Loucy (cell line): ENCODE measurements at regions not wholly inside any gene's neighbourhood (a gene's known extent, or its start where the extent isn't known, plus 50 kb on each side); places are given as distances from the start of the nearest gene placed in this dataset.
A peak's percentile ranks its signal among the peaks of the same experiment; 100 is the strongest.

Experiments used
- H2AFZ ChIP-seq: fragments of 200-600 bp; sonication (generic); 2 replicates; pipeline ENCODE4 v1.6.0; 2016; ENCODE audit warnings: antibody characterized with exemption, mild to moderate bottlenecking, low read length, moderate library complexity
- H3F3A ChIP-seq: fragments of 200-600 bp; 2 replicates; pipeline ENCODE4 v1.6.0; 2016; ENCODE audit warnings: antibody characterized with exemption, low read depth, mild to moderate bottlenecking
- H3K27me3 ChIP-seq: fragments of 200-600 bp; sonication (generic); 2 replicates; pipeline ENCODE4 v1.6.1; 2014; ENCODE audit warnings: low read length, mild to moderate bottlenecking; ENCODE audit not compliant: insufficient read depth, poor library complexity, severe bottlenecking
- H3K36me3 ChIP-seq: fragments of 200-600 bp; sonication (generic); 2 replicates; pipeline ENCODE4 v1.6.1; 2016; ENCODE audit warnings: low read length; ENCODE audit not compliant: insufficient read depth
- H3K4me1 ChIP-seq: fragments of 200-600 bp; sonication (generic); 2 replicates; pipeline ENCODE4 v1.5.1; 2014; ENCODE audit warnings: low read length, mild to moderate bottlenecking; ENCODE audit not compliant: insufficient read depth, poor library complexity, severe bottlenecking
- H3K4me2 ChIP-seq: fragments of 200-600 bp; sonication (generic); 2 replicates; pipeline ENCODE4 v1.6.0; 2014; ENCODE audit warnings: antibody characterized with exemption, low read length, low read depth, mild to moderate bottlenecking; ENCODE audit not compliant: poor library complexity, severe bottlenecking
- H3K4me3 ChIP-seq: fragments of 200-600 bp; sonication (generic); 2 replicates; pipeline ENCODE4 v1.5.1; 2014; ENCODE audit warnings: low read length, mild to moderate bottlenecking, mixed read lengths; ENCODE audit not compliant: poor library complexity, severe bottlenecking
- H3K79me2 ChIP-seq: fragments of 200-600 bp; sonication (generic); 2 replicates; pipeline ENCODE4 v1.6.1; 2014; ENCODE audit warnings: low read length; ENCODE audit not compliant: insufficient read depth
- H3K9ac ChIP-seq: fragments of 200-600 bp; sonication (generic); 2 replicates; pipeline ENCODE4 v1.6.0; 2014; ENCODE audit warnings: mild to moderate bottlenecking, low read depth, low read length, moderate library complexity; ENCODE audit not compliant: poor library complexity, severe bottlenecking
- H3K9me2 ChIP-seq: fragments of 200-600 bp; sonication (generic); replicated peaks from 2 replicates; pipeline ENCODE4 v1.6.1; 2016; ENCODE audit warnings: low read depth, low read length, mixed read lengths
- H3K9me3 ChIP-seq: fragments of 200-600 bp; sonication (generic); 2 replicates; pipeline ENCODE4 v1.6.1; 2014; ENCODE audit warnings: mild to moderate bottlenecking, antibody characterized with exemption, low read length, low read depth; ENCODE audit not compliant: insufficient read depth
- H4K20me1 ChIP-seq: fragments of 200-600 bp; sonication (generic); 2 replicates; pipeline ENCODE4 v1.6.0; 2014; ENCODE audit warnings: antibody characterized with exemption, low read length, mild to moderate bottlenecking; ENCODE audit not compliant: insufficient read depth, poor library complexity, severe bottlenecking
- EZH2phosphoT487 ChIP-seq: fragments of 200-600 bp; IDR thresholded peaks from 2 replicates; pipeline ENCODE4 v1.6.1; 2018; ENCODE audit warnings: antibody characterized with exemption, mild to moderate bottlenecking, moderate library complexity, borderline replicate concordance
- TF ChIP-seq, protein P1 (sequence below): fragments of 200-600 bp; sonication (generic); conservative IDR thresholded peaks from 2 replicates; pipeline ENCODE4 v1.5.1; 2014; ENCODE audit warnings: mild to moderate bottlenecking, antibody characterized with exemption, low read length

DNA sequence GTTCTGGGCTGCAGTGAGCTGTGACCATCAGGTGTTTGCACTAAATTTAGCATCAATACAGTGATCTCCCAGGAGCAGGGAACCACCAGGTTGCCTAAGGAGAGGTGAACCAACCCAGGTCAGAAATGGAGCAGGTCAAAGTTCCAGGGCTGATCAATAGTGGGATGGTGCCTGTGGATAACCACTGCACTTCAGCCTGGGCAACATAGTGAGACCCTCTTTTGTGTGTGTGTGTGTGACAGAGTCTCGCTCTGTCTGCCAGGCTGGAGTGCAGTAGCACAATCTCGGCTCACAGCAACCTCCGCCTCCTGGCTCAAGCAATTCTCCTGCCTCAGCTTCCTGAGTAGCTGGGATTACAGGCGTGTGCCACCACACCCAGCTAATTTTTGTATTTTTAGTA, 163.7 kb upstream of the SERTAD2 start:
- Histone ChIP-seq H3F3A (no peaks in the 10 kb centered on the region), H4K20me1 (no peaks in the 10 kb centered on the region), H3K4me3 (no peak overlapping the region), H3K4me1 (peaks cover 26% of the 10 kb centered on the region), H2AFZ (no peak overlapping the region), H3K9me2 (no peaks in the 10 kb centered on the region), H3K4me2 (no peak overlapping the region), H3K9ac (no peak overlapping the region), H3K9me3 (no peaks in the 10 kb centered on the region), H3K79me2 (no peaks in the 10 kb centered on the region), H3K36me3 (no peaks in the 10 kb centered on the region), H3K27me3 (no peaks in the 10 kb centered on the region)
- no peak for TF ChIP-seq EZH2phosphoT487
- TF ChIP-seq, protein P1, sequence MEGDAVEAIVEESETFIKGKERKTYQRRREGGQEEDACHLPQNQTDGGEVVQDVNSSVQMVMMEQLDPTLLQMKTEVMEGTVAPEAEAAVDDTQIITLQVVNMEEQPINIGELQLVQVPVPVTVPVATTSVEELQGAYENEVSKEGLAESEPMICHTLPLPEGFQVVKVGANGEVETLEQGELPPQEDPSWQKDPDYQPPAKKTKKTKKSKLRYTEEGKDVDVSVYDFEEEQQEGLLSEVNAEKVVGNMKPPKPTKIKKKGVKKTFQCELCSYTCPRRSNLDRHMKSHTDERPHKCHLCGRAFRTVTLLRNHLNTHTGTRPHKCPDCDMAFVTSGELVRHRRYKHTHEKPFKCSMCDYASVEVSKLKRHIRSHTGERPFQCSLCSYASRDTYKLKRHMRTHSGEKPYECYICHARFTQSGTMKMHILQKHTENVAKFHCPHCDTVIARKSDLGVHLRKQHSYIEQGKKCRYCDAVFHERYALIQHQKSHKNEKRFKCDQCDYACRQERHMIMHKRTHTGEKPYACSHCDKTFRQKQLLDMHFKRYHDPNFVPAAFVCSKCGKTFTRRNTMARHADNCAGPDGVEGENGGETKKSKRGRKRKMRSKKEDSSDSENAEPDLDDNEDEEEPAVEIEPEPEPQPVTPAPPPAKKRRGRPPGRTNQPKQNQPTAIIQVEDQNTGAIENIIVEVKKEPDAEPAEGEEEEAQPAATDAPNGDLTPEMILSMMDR, result no peak

GRCh38 chr2:64818664-64819060, 164.9 kb upstream of the SERTAD2 start:
- no peaks in the 10 kb centered on the region for H3K36me3 ChIP-seq
- H3K4me2 ChIP-seq, result no peak overlapping the region
- H3K4me3 ChIP-seq, result no peak overlapping the region
- no peak overlapping the region for H2AFZ ChIP-seq
- no peaks in the 10 kb centered on the region for H3K79me2 ChIP-seq
- no peaks in the 10 kb centered on the region for H3F3A ChIP-seq
- TF ChIP-seq EZH2phosphoT487, result no peak
- TF ChIP-seq, protein P1, result no peak
- no peaks in the 10 kb centered on the region for H3K27me3 ChIP-seq
- H3K4me1 ChIP-seq, result peaks cover 26% of the 10 kb centered on the region
- no peak overlapping the region for H3K9ac ChIP-seq
- H3K9me2 ChIP-seq, result no peaks in the 10 kb centered on the region
- H3K9me3 ChIP-seq, result no peaks in the 10 kb centered on the region
- H4K20me1 ChIP-seq, result no peaks in the 10 kb centered on the region

DNA sequence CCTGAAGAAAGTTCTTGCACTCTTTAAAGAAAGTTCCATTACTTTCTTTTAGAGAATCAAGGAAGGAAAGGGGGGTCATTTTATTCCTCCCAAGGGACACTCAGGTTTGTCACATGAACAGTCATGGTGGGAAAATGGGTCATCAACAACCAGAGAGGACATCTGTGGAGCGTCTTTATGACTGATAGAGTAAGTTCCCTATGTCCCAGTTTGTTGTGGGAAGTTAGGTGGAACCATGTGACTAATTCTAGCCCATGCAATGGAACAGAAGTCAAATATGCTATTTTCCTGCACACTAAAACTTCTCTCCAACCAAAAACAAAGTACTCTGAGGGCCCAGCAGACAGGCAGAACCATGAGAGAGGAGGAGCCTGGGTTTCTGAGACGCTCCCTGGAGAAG, 165.6 kb upstream of the SERTAD2 start:
- Histone ChIP-seq H3K36me3 (no peaks in the 10 kb centered on the region), H3F3A (no peaks in the 10 kb centered on the region), H3K9me3 (no peaks in the 10 kb centered on the region), H3K79me2 (no peaks in the 10 kb centered on the region), H2AFZ (peak overlapping the region; percentile 9), H3K4me2 (peak overlapping the region; percentile 60), H4K20me1 (no peaks in the 10 kb centered on the region), H3K4me1 (peaks cover 26% of the 10 kb centered on the region), H3K9ac (peak overlapping the region; percentile 12), H3K9me2 (no peaks in the 10 kb centered on the region), H3K4me3 (peak overlapping the region; percentile 53), H3K27me3 (no peaks in the 10 kb centered on the region)
- no peak for TF ChIP-seq EZH2phosphoT487
- TF ChIP-seq, protein P1, result no peak
